Endothelial cell (in vitro differentiated cells): ENCODE measurements at regions not wholly inside any gene's neighbourhood (a gene's known extent, or its start where the extent isn't known, plus 50 kb on each side); places are given as distances from the start of the nearest gene placed in this dataset.

Experiments used
- DNase-seq: peaks from one replicate; pipeline ENCODE4 v3.0.0; 2021; ENCODE audit warnings: low spot score
- H3K27ac Mint-ChIP-seq: one replicate; pipeline ENCODE4 v1.8.0; 2021; ENCODE audit warnings: mixed read lengths, inconsistent platforms; ENCODE audit not compliant: unreplicated experiment
- H3K27me3 Mint-ChIP-seq: one replicate; pipeline ENCODE4 v1.8.0; 2021; ENCODE audit warnings: mild to moderate bottlenecking, moderate library complexity, mixed read lengths, inconsistent platforms; ENCODE audit not compliant: unreplicated experiment
- H3K36me3 Mint-ChIP-seq: one replicate; pipeline ENCODE4 v1.8.0; 2021; ENCODE audit warnings: mild to moderate bottlenecking, low read depth, mixed read lengths, inconsistent platforms; ENCODE audit not compliant: unreplicated experiment
- H3K4me1 Mint-ChIP-seq: one replicate; pipeline ENCODE4 v1.8.0; 2021; ENCODE audit warnings: mild to moderate bottlenecking, mixed read lengths, inconsistent platforms; ENCODE audit not compliant: unreplicated experiment
- H3K4me3 Mint-ChIP-seq: one replicate; pipeline ENCODE4 v1.8.0; 2021; ENCODE audit warnings: mild to moderate bottlenecking, mixed read lengths, inconsistent platforms; ENCODE audit not compliant: unreplicated experiment
- H3K9me3 Mint-ChIP-seq: one replicate; pipeline ENCODE4 v1.8.0; 2021; ENCODE audit warnings: mixed read lengths, inconsistent platforms; ENCODE audit not compliant: unreplicated experiment
- CTCF ChIP-seq: fragments of 200-600 bp; sonication (generic); IDR thresholded peaks from one replicate; pipeline ENCODE4 v1.5.0; 2021; ENCODE audit warnings: antibody characterized with exemption; ENCODE audit not compliant: unreplicated experiment

- DNase-seq = no peak
- TF ChIP-seq CTCF = no peak
- Mint-ChIP-seq H3K4me3 (no peak overlapping the region), H3K27me3 (peaks cover 2% of the 10 kb centered on the region), H3K27ac (no peak overlapping the region), H3K4me1 (no peaks in the 10 kb centered on the region), H3K36me3 (no peaks in the 10 kb centered on the region), H3K9me3 (no peaks in the 10 kb centered on the region)
These were observed 117.0 kb upstream of the CXCL14 start for GRCh38 chr5:135695656-135696313.

GRCh38 chr5:135694906-135695305 is 116.1 kb upstream of the CXCL14 start:
- Mint-ChIP-seq H3K9me3 (no peaks in the 10 kb centered on the region), H3K36me3 (no peaks in the 10 kb centered on the region), H3K27me3 (peaks cover 2% of the 10 kb centered on the region), H3K4me3 (no peak overlapping the region), H3K27ac (no peak overlapping the region), H3K4me1 (no peaks in the 10 kb centered on the region)
- no peak for DNase-seq
- TF ChIP-seq CTCF = no peak

GRCh38 chr5:135694012-135694411 is 115.2 kb upstream of the CXCL14 start:
- Mint-ChIP-seq H3K4me3 (no peak overlapping the region), H3K4me1 (no peaks in the 10 kb centered on the region), H3K9me3 (no peaks in the 10 kb centered on the region), H3K36me3 (no peaks in the 10 kb centered on the region), H3K27ac (no peak overlapping the region), H3K27me3 (no peaks in the 10 kb centered on the region)
- DNase-seq = no peak
- TF ChIP-seq CTCF = no peak

- H3K9me3 Mint-ChIP-seq = no peaks in the 10 kb centered on the region
- H3K4me3 Mint-ChIP-seq = no peak overlapping the region
- H3K36me3 Mint-ChIP-seq = no peaks in the 10 kb centered on the region
- DNase-seq = no peak
- no peak overlapping the region for H3K27ac Mint-ChIP-seq
- H3K27me3 Mint-ChIP-seq = no peaks in the 10 kb centered on the region
- no peak for TF ChIP-seq CTCF
- H3K4me1 Mint-ChIP-seq = no peaks in the 10 kb centered on the region
These were observed 114.7 kb upstream of the CXCL14 start for GRCh38 chr5:135693371-135693955.

- no peak overlapping the region for H3K27ac Mint-ChIP-seq
- H3K27me3 Mint-ChIP-seq = no peaks in the 10 kb centered on the region
- no peaks in the 10 kb centered on the region for H3K4me1 Mint-ChIP-seq
- no peak for TF ChIP-seq CTCF
- DNase-seq = no peak
- no peak overlapping the region for H3K4me3 Mint-ChIP-seq
- H3K36me3 Mint-ChIP-seq = no peaks in the 10 kb centered on the region
- H3K9me3 Mint-ChIP-seq = no peaks in the 10 kb centered on the region
These were observed 112.3 kb upstream of the CXCL14 start for GRCh38 chr5:135691044-135691443.
